ENCODE measurements at regions not wholly inside any gene's neighbourhood (a gene's known extent, or its start where the extent isn't known, plus 50 kb on each side); places are given as distances from the start of the nearest gene placed in this dataset.

DNA sequence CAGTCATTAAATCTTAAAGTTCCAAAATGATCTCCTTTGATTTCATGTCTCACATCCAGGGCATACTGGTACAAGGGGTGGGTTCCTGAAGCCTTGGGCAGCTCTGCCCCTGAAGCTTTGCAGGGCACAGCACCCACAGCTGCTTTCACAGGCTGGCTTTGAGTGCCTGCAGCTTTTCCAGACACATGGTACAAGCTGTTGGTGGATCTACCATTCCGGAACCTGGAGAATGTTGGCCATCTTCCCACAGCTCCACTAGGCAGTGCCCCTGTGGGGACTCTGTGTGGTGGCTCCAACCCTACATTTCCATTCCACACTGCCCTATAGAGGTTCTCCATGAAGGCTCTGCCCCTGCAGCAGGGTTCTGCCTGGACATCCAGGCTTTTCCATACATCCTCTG is 211.1 kb upstream of the THBS1 start:
- Histone ChIP-seq H3K36me3 (ENCODE audit: insufficient read depth, low read length) (no peaks in the 10 kb centered on the region), H3K27ac (ENCODE audit: low read depth, low read length) (no peak overlapping the region)

DNA sequence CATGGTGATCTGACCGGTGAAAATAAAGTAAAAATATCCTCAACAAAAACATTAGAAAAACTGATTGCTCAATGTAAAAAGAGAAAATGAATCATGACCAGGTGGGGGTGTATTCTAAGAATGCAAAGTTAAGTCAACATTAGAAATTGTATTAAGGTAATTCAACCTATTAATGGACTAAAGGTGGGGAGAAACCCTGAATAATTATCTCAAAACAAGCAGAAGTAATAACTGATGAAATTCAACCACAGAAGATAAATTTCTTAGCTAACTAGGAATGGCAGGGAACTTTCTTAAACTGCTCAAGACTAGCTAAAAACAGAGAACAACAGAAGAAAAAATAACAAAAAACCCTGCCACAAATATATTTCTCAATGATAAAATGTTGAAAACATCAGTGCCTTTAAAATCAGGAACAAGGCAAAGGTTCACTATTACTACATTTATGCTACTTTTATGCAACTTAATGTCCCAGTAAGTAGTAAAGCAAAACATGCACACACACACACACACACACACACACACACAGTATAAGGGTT is 204.4 kb upstream of the THBS1 start:
- H3K27ac ChIP-seq (ENCODE audit: low read depth, low read length) = no peak overlapping the region
- H3K4me1 ChIP-seq (ENCODE audit: insufficient read depth, low read length) = no peaks in the 10 kb centered on the region
- H3K9me3 ChIP-seq (ENCODE audit: low read length) = no peaks in the 10 kb centered on the region
- no peaks in the 10 kb centered on the region for H3K36me3 ChIP-seq (ENCODE audit: insufficient read depth, low read length)
- no peak overlapping the region for H3K9ac ChIP-seq (ENCODE audit: low read length)
- no peak overlapping the region for H3K4me3 ChIP-seq (ENCODE audit: low read depth in 1 of 2, low read length in 2 of 2)
- no peaks in the 10 kb centered on the region for H3K27me3 ChIP-seq (ENCODE audit: control insufficient read depth in 1 of 2, insufficient read depth in 2 of 2, low read length in 2 of 2)

More for the DNA sequence above, 211.1 kb upstream of the THBS1 start:
- no peaks in the 10 kb centered on the region for H3K4me1 ChIP-seq (ENCODE audit: insufficient read depth, low read length)
- H3K27me3 ChIP-seq (ENCODE audit: control insufficient read depth in 1 of 2, insufficient read depth in 2 of 2, low read length in 2 of 2) = no peaks in the 10 kb centered on the region
- H3K4me3 ChIP-seq (ENCODE audit: low read depth in 1 of 2, low read length in 2 of 2) = no peak overlapping the region
- H3K9me3 ChIP-seq (ENCODE audit: low read length) = no peaks in the 10 kb centered on the region
- H3K9ac ChIP-seq (ENCODE audit: low read length) = no peak overlapping the region

DNA sequence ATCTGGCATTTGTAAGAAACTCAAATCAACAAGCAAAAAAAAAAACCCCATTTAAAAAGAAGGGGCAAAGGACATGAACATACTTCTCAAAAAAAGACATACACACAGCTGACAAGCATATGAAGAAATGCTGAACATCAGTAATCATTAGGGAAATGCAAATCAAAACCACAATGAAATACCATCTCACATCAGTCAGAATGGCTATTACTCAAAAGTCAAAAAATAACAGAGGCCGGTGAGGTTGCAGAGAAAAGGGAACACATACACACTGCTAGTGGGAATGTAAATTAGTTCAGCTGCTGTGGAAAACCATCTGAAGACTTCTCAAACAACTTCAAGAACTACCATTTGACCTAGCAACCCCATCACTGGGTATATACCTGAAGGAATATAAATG is 199.4 kb upstream of the THBS1 start:
- H3K9ac ChIP-seq (ENCODE audit: low read length) = no peak overlapping the region
- H3K27ac ChIP-seq (ENCODE audit: low read depth, low read length) = no peak overlapping the region
- H3K27me3 ChIP-seq (ENCODE audit: control insufficient read depth in 1 of 2, insufficient read depth in 2 of 2, low read length in 2 of 2) = no peaks in the 10 kb centered on the region
- H3K9me3 ChIP-seq (ENCODE audit: low read length) = no peaks in the 10 kb centered on the region
- H3K4me3 ChIP-seq (ENCODE audit: low read depth in 1 of 2, low read length in 2 of 2) = no peak overlapping the region
- no peaks in the 10 kb centered on the region for H3K4me1 ChIP-seq (ENCODE audit: insufficient read depth, low read length)
- H3K36me3 ChIP-seq (ENCODE audit: insufficient read depth, low read length) = no peaks in the 10 kb centered on the region

DNA sequence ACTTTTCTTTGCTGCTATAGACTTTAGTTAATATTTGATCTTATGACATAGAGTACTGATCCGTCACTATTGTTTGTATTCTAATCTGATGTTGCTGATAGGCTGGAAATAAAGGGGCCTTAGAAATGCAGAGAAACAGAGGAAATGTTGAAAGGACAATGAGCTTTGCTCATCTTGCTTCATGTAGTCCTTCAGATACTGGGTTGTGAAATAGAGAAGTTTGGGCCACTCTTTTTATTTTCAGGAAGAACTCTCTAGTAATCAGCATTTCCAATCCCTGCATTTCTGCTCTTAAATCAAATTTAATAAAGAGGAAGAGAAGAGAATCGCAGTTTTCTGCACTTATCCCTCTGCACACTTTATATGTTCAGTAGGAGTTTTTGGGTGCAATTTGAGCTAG is 192.8 kb upstream of the THBS1 start:
- no peak overlapping the region for H3K27ac ChIP-seq (ENCODE audit: low read depth, low read length)

DNA sequence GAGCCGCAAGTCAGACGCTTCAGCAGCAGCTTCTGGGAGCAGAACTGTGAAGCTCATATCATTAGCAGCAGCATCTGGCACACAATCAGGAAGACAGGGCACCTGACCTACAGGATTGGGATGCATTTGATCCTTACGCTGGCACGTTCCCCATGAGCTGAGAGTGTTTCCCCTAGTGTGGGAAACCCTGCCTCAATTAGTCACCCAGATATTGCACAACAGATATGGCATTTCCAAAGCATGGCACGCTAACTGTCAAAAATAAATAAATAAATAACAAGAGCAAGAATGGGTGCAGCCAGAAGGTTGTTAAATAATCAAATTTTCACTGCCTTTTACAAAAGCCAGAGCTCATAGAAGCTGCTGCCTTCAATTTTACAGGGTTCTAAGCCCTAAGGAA is 189.6 kb upstream of the THBS1 start:
- Histone ChIP-seq H3K4me3 (ENCODE audit: low read depth in 1 of 2, low read length in 2 of 2) (no peak overlapping the region), H3K27ac (ENCODE audit: low read depth, low read length) (peak overlapping the region; percentile 57), H3K9ac (ENCODE audit: low read length) (no peak overlapping the region), H3K36me3 (ENCODE audit: insufficient read depth, low read length) (no peaks in the 10 kb centered on the region), H3K27me3 (ENCODE audit: control insufficient read depth in 1 of 2, insufficient read depth in 2 of 2, low read length in 2 of 2) (no peaks in the 10 kb centered on the region), H3K4me1 (ENCODE audit: insufficient read depth, low read length) (peaks cover 20% of the 10 kb centered on the region), H3K9me3 (ENCODE audit: low read length) (no peaks in the 10 kb centered on the region)

More for the DNA sequence above, 192.8 kb upstream of the THBS1 start:
- Histone ChIP-seq H3K9ac (ENCODE audit: low read length) (no peak overlapping the region), H3K4me3 (ENCODE audit: low read depth in 1 of 2, low read length in 2 of 2) (no peak overlapping the region), H3K36me3 (ENCODE audit: insufficient read depth, low read length) (no peaks in the 10 kb centered on the region), H3K27me3 (ENCODE audit: control insufficient read depth in 1 of 2, insufficient read depth in 2 of 2, low read length in 2 of 2) (no peaks in the 10 kb centered on the region), H3K4me1 (ENCODE audit: insufficient read depth, low read length) (peaks cover 20% of the 10 kb centered on the region), H3K9me3 (ENCODE audit: low read length) (no peaks in the 10 kb centered on the region)

DNA sequence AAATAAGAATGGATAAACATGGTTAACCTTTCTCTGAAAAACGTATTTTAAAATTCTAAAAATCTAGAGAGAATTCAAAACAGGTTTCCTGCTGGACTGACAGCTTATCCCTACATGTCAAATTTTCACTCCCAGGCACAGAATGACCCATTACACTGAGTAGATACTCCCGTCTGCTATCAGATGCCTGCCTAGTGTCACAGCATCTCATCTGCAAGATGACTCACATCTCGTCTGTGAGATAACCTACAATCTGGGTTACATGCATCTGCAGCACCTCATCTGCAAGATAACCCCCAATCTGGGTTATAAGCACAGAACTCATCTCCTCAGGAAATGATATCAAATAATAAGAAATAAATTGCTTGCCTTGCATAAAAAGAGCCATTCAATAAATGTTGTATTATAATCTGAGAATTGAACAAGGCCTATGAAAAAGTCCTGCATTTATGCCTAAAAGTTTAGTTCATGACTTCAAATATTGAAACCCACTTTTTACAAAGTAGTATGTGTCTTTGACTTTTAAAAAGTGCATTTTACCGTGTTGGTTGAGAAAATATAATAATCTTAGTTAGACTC is 188.3 kb upstream of the THBS1 start:
- H3K36me3 ChIP-seq (ENCODE audit: insufficient read depth, low read length) = no peaks in the 10 kb centered on the region
- H3K9me3 ChIP-seq (ENCODE audit: low read length) = no peaks in the 10 kb centered on the region
- peaks cover 20% of the 10 kb centered on the region for H3K4me1 ChIP-seq (ENCODE audit: insufficient read depth, low read length)
- no peak overlapping the region for H3K27ac ChIP-seq (ENCODE audit: low read depth, low read length)
- H3K27me3 ChIP-seq (ENCODE audit: control insufficient read depth in 1 of 2, insufficient read depth in 2 of 2, low read length in 2 of 2) = no peaks in the 10 kb centered on the region
- no peak overlapping the region for H3K4me3 ChIP-seq (ENCODE audit: low read depth in 1 of 2, low read length in 2 of 2)
- no peak overlapping the region for H3K9ac ChIP-seq (ENCODE audit: low read length)

DNA sequence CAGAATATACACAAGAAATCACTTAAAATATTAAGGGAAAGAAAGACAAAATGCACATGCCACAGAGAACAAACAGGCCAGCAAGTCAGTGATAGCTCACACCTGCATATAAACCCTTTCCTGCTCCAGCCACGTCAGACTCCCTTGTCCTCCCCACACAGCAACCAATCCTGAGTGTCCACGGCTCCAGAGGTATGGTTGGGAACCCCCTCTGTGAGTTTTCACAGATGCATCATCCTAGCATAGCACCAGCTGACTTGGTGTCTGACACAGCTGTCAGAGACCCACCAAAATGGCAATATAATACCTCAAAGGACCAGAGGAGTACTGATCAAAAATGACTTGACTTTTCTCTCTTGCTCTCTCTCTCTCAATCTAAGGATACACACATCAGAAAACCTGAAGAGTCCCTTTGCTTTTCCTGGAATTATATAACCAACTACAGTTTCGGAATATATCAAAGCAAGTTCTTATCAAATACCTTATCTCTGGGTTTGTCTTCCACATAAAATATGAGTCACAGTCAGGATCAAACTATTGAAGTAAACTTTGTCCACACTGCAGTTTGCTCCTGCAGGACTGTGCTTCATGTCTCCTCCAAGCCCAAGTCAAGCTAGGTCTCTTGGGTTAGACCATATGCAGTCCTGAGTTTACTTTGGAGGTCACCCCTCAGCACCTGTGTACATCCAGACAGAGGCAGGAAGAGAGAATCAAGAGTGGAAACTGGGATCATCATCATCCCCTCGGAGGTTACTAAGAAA is 187.1 kb upstream of the THBS1 start:
- Histone ChIP-seq H3K9me3 (ENCODE audit: low read length) (no peaks in the 10 kb centered on the region), H3K9ac (ENCODE audit: low read length) (no peak overlapping the region)

DNA sequence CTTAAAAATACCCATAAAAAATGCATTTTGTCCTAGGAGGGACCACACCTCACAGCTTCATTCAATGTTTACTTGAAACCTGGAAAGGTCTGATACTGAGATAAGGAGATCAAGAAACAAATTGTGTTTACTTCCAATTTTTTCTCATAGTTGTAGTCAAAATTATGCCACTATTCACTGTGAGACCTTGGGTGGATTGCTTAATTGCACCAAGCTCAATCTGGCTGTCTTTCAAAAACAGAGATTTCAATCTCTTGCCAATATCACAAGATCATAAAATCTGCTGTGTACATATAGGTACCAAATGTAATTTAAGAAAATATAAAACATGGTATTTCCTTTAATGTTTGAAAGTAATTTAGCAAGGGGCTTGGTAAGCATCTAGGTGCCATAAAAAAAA is 186.4 kb upstream of the THBS1 start:
- Histone ChIP-seq H3K27ac (ENCODE audit: low read depth, low read length) (no peak overlapping the region), H3K4me1 (ENCODE audit: insufficient read depth, low read length) (peaks cover 20% of the 10 kb centered on the region), H3K9me3 (ENCODE audit: low read length) (no peaks in the 10 kb centered on the region), H3K36me3 (ENCODE audit: insufficient read depth, low read length) (no peaks in the 10 kb centered on the region), H3K4me3 (ENCODE audit: low read depth in 1 of 2, low read length in 2 of 2) (no peak overlapping the region), H3K9ac (ENCODE audit: low read length) (no peak overlapping the region), H3K27me3 (ENCODE audit: control insufficient read depth in 1 of 2, insufficient read depth in 2 of 2, low read length in 2 of 2) (no peaks in the 10 kb centered on the region)

More for the DNA sequence above, 187.1 kb upstream of the THBS1 start:
- Histone ChIP-seq H3K4me3 (ENCODE audit: low read depth in 1 of 2, low read length in 2 of 2) (no peak overlapping the region), H3K27me3 (ENCODE audit: control insufficient read depth in 1 of 2, insufficient read depth in 2 of 2, low read length in 2 of 2) (no peaks in the 10 kb centered on the region), H3K36me3 (ENCODE audit: insufficient read depth, low read length) (no peaks in the 10 kb centered on the region), H3K4me1 (ENCODE audit: insufficient read depth, low read length) (peaks cover 20% of the 10 kb centered on the region), H3K27ac (ENCODE audit: low read depth, low read length) (no peak overlapping the region)

DNA sequence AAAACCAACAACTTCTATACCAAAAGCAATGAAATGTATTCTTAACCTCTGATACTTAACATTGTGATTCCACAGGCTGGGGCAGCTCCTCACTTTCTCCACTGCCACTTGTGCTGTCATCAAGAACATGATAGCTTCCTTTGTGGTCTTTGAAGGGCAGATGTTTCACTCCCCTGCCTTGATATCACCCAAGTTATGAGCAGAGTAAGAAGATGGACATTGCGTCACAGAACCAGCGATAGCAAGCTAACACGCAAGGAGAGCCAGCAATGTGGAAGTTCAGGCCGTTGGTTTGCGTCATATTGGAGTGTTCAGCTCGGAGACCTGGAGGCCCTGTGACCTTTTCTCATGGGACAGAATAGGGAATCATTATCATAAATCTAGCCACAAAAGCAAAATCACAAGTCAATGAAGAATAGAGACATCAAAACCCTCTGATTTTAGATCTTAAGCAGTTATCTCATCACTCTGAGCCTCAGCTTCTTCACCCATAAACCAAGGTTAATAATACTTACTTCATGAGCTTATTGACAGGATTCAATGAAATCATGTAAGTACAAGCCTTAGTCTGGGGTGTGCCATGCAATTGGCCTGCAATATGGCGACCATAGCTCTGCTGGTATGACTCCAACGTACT is 183.8 kb upstream of the THBS1 start:
- Histone ChIP-seq H3K9me3 (ENCODE audit: low read length) (no peaks in the 10 kb centered on the region), H3K4me1 (ENCODE audit: insufficient read depth, low read length) (peaks cover 16% of the 10 kb centered on the region), H3K27me3 (ENCODE audit: control insufficient read depth in 1 of 2, insufficient read depth in 2 of 2, low read length in 2 of 2) (no peaks in the 10 kb centered on the region), H3K36me3 (ENCODE audit: insufficient read depth, low read length) (no peaks in the 10 kb centered on the region), H3K4me3 (ENCODE audit: low read depth in 1 of 2, low read length in 2 of 2) (no peak overlapping the region), H3K27ac (ENCODE audit: low read depth, low read length) (no peak overlapping the region), H3K9ac (ENCODE audit: low read length) (no peak overlapping the region)

DNA sequence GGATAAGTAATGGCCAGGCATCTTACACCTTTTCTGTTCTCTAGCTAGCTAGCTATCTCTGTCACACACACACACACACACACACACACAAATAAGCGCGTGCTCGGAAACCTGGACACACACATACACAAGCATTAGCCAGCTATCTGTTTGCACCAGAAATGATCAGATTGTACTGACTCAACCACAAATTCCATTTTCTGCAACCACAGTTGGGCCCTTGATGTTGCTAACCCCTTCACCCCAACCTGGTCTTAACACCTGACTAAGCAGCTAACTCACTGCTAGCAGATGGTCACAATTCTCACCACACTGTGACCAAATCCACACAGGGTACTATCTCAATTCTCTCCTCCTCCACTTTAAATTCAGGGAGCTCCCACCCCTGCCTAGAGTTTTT is 183.0 kb upstream of the THBS1 start:
- H3K27me3 ChIP-seq (ENCODE audit: control insufficient read depth in 1 of 2, insufficient read depth in 2 of 2, low read length in 2 of 2) = no peaks in the 10 kb centered on the region
- H3K4me1 ChIP-seq (ENCODE audit: insufficient read depth, low read length) = peaks cover 14% of the 10 kb centered on the region
- no peak overlapping the region for H3K9ac ChIP-seq (ENCODE audit: low read length)
- H3K9me3 ChIP-seq (ENCODE audit: low read length) = no peaks in the 10 kb centered on the region
- H3K4me3 ChIP-seq (ENCODE audit: low read depth in 1 of 2, low read length in 2 of 2) = no peak overlapping the region
- no peaks in the 10 kb centered on the region for H3K36me3 ChIP-seq (ENCODE audit: insufficient read depth, low read length)
- H3K27ac ChIP-seq (ENCODE audit: low read depth, low read length) = no peak overlapping the region

DNA sequence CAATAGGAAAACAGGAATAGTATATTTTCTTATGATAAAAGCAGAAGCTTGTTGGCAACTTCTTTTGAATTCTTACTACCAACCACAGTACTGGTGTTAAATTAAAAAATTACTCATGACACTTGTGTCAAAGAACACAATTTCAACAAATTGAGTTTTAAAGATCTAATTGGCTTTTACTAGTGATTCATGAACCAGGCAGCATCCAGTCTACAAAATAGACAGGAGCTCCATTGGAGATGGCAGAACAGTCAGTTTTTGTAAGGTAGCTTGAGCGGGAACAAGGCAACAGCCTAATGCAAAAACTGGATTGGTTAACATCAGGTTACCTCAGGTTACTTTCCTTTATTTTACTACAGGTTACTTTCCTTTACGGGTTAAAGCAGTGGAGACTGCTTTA is 181.3 kb upstream of the THBS1 start:
- no peaks in the 10 kb centered on the region for H3K27me3 ChIP-seq (ENCODE audit: control insufficient read depth in 1 of 2, insufficient read depth in 2 of 2, low read length in 2 of 2)
- H3K36me3 ChIP-seq (ENCODE audit: insufficient read depth, low read length) = no peaks in the 10 kb centered on the region
- peaks cover 11% of the 10 kb centered on the region for H3K4me1 ChIP-seq (ENCODE audit: insufficient read depth, low read length)
- H3K4me3 ChIP-seq (ENCODE audit: low read depth in 1 of 2, low read length in 2 of 2) = no peak overlapping the region
- H3K9me3 ChIP-seq (ENCODE audit: low read length) = no peaks in the 10 kb centered on the region
- H3K27ac ChIP-seq (ENCODE audit: low read depth, low read length) = no peak overlapping the region
- no peak overlapping the region for H3K9ac ChIP-seq (ENCODE audit: low read length)
